GM23338 (cell line): ENCODE measurements at regions not wholly inside any gene's neighbourhood (a gene's known extent, or its start where the extent isn't known, plus 50 kb on each side); places are given as distances from the start of the nearest gene placed in this dataset.

Source experiments
- CREB1 ChIP-seq: fragments of 250-450 bp; sonication (Bioruptor Pico); IDR thresholded peaks from 2 replicates; pipeline ENCODE4 v1.5.0; 2020; ENCODE audit warnings: low read depth, mild to moderate bottlenecking, moderate library complexity
- CTCF ChIP-seq, 2 experiments: fragments of 200-600 bp in 1 of 2; sonication (generic) in 1 of 2; conservative IDR thresholded peaks; 2 replicates each; pipeline versions ENCODE4 v1.5.1 to v1.6.1; 2016 to 2017; ENCODE audit warnings: antibody characterized with exemption in 2 of 2, low read depth in 2 of 2, mild to moderate bottlenecking in 2 of 2, moderate library complexity in 1 of 2
- ETS1 ChIP-seq: IDR thresholded peaks from 2 replicates; pipeline ENCODE4 v1.6.1; 2016; ENCODE audit warnings: antibody characterized with exemption
- EZH2 ChIP-seq: fragments of 200-600 bp; sonication (generic); IDR thresholded peaks from one replicate; pipeline ENCODE4 v1.8.0; 2017; ENCODE audit warnings: antibody characterized with exemption, mild to moderate bottlenecking, low read depth; ENCODE audit not compliant: unreplicated experiment
- EZH2phosphoT487 ChIP-seq: fragments of 200-600 bp; sonication (generic); IDR thresholded peaks from one replicate; pipeline ENCODE4 v1.8.1; 2018; ENCODE audit warnings: antibody characterized with exemption; ENCODE audit not compliant: unreplicated experiment
- JUNB ChIP-seq: IDR thresholded peaks from one replicate; pipeline ENCODE4 v1.6.1; 2016; ENCODE audit warnings: antibody characterized with exemption; ENCODE audit not compliant: unreplicated experiment
- NANOG ChIP-seq: IDR thresholded peaks from 2 replicates; pipeline ENCODE4 v1.6.1; 2016; ENCODE audit warnings: antibody characterized with exemption, borderline replicate concordance
- POLR2AphosphoS5 ChIP-seq: IDR thresholded peaks from 2 replicates; pipeline ENCODE4 v1.6.1; 2016; ENCODE audit warnings: antibody characterized with exemption, low read depth
- REST ChIP-seq: IDR thresholded peaks from one replicate; pipeline ENCODE4 v1.6.1; 2018; ENCODE audit warnings: antibody characterized with exemption; ENCODE audit not compliant: unreplicated experiment
- ZNF331 ChIP-seq: fragments of 250-450 bp; sonication (Bioruptor Pico); IDR thresholded peaks from 2 replicates; pipeline ENCODE4 v1.5.0; 2020; ENCODE audit warnings: low read depth, mild to moderate bottlenecking, moderate library complexity

GRCh38 chr1:191711961-191712360, 446.3 kb upstream of the RGS18 start:
- TF ChIP-seq CTCF (conservative IDR thresholded peaks at IDR 0.05; ENCODE audit: low read depth in 2 of 2) (no peak), ZNF331 (CRISPR knock-in tag) (no peak), EZH2phosphoT487 (no peak), POLR2AphosphoS5 (no peak), NANOG (no peak), ETS1 (no peak), EZH2 (no peak), CREB1 (CRISPR knock-in tag) (no peak), REST (no peak), JUNB (no peak)
